ENCODE measurements at regions not wholly inside any gene's neighbourhood (a gene's known extent, or its start where the extent isn't known, plus 50 kb on each side); places are given as distances from the start of the nearest gene placed in this dataset.

DNA sequence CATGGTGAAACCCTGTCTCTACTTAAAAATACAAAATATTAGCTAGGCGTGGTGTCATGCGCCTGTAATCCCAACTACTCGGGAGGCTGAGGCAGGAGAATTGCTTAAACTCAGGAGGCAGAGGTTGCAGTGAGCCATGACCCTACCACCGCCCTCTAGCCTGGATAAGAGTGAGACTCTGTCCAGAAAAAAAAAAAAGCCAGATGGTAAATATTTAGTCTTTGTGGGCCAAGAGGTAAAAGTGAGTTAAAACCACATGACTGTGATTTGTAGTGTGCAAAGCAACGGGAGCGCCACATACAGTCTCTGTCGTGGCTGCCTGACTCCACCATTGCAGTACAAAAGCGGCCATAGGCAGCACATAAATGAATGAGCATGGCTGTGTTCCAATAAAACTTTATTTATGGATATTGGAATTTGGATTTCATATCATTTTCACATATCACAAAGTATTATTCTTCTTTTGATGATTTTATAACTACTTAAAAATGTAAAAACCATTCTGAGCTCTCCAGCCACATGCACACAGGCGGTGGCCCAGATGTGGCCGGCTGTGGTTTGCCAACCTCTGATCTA lies 51.8 kb upstream of the CASZ1 start:
- H3K36me3 Mint-ChIP-seq (ENCODE audit: low read depth) = no peaks in the 10 kb centered on the region
- H3K4me3 Mint-ChIP-seq = no peak overlapping the region
- peaks cover 12% of the 10 kb centered on the region for H3K27me3 Mint-ChIP-seq (ENCODE audit: low read depth)
- no peaks in the 10 kb centered on the region for H3K9me3 Mint-ChIP-seq
- H3K4me1 Mint-ChIP-seq (ENCODE audit: low read depth) = no peaks in the 10 kb centered on the region
- H3K27ac Mint-ChIP-seq = no peak overlapping the region
- DNase-seq (ENCODE audit: low spot score) = no peak

DNA sequence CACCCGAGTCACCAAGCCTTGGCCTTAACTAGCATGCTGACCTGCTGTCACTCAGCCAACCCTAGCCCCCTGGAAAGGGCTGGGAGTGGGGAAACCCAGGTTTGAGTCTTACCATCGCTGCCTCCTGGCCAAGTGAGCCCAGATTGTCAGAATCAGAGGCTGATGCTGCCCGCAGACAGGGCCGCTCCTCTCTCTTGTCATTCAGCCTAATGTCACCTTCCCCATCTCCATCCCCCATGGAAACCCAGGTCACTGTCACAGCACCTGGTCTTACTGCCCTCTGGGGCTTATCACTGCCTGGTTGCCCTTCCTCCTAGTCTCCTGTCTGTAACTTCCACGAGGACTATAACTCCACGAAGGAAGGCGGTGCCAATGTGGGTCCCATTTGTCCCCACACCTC lies 53.6 kb upstream of the CASZ1 start:
- Mint-ChIP-seq H3K36me3 (ENCODE audit: low read depth) (no peaks in the 10 kb centered on the region), H3K9me3 (no peaks in the 10 kb centered on the region), H3K4me3 (no peak overlapping the region), H3K4me1 (ENCODE audit: low read depth) (no peaks in the 10 kb centered on the region), H3K27me3 (ENCODE audit: low read depth) (peaks cover 7% of the 10 kb centered on the region), H3K27ac (no peak overlapping the region)
- DNase-seq (ENCODE audit: low spot score) = no peak

DNA sequence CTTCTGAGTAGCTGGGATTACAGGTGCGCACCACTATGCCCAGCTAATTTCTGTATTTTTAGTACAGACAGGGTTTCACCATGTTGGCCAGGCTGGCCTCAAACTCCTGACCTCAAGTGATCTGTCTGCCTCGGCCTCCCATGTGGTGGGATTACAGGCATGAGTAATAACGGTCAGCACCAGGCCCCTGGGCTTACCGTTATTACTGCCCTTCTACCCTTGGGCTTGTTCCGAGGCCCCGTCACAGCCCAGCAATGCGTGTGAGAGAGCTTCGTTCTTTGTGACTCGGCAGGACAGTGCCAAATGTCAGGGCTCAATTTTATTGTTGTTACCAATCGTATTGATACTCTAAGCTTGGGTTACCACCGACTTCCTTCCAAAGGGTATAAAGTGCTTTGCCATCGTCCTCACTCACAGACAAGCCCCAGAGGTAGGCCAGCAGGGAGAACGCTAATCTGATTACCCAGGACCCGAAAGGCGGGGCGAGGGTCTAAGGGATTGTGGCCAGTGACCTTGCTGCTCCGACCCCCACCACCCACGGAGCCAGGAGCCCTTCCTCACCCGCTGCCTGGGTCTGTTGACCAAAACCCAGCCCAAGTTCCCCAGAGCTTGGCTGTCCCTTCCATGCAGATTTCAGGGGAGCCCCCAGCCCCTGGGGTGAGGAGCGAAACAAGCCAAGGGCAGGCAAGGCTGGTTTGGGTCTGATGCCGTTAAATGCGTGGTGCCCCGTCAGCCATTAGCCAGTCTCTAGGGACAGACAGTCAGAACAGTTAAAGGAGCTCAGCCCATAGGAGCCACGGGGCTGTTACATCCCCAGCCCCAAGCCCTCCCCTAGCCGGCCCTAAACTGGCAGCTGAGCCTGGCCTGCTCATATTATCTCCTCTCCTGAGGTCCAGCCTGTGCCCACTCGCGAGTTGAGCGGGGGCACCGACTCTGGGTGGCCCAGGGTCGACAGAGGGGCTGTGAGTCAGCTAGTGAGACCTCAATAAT lies 54.9 kb upstream of the CASZ1 start:
- H3K4me1 Mint-ChIP-seq (ENCODE audit: low read depth) = no peaks in the 10 kb centered on the region
- DNase-seq (ENCODE audit: low spot score) = no peak
- H3K27me3 Mint-ChIP-seq (ENCODE audit: low read depth) = no peaks in the 10 kb centered on the region
- H3K4me3 Mint-ChIP-seq = no peak overlapping the region
- H3K9me3 Mint-ChIP-seq = no peaks in the 10 kb centered on the region
- H3K27ac Mint-ChIP-seq = no peak overlapping the region
- H3K36me3 Mint-ChIP-seq (ENCODE audit: low read depth) = no peaks in the 10 kb centered on the region

GRCh38 chr1:10852018-10852417 lies 55.6 kb upstream of the CASZ1 start:
- Mint-ChIP-seq H3K27ac (no peak overlapping the region), H3K4me3 (no peak overlapping the region), H3K36me3 (ENCODE audit: low read depth) (no peaks in the 10 kb centered on the region), H3K4me1 (ENCODE audit: low read depth) (no peaks in the 10 kb centered on the region), H3K9me3 (no peaks in the 10 kb centered on the region), H3K27me3 (ENCODE audit: low read depth) (no peaks in the 10 kb centered on the region)
- DNase-seq (ENCODE audit: low spot score) = no peak

GRCh38 chr1:10852486-10852885 lies 56.0 kb upstream of the CASZ1 start:
- Mint-ChIP-seq H3K27me3 (ENCODE audit: low read depth) (no peaks in the 10 kb centered on the region), H3K9me3 (no peaks in the 10 kb centered on the region), H3K4me3 (no peak overlapping the region), H3K27ac (no peak overlapping the region), H3K36me3 (ENCODE audit: low read depth) (no peaks in the 10 kb centered on the region), H3K4me1 (ENCODE audit: low read depth) (no peaks in the 10 kb centered on the region)
- DNase-seq (ENCODE audit: low spot score) = no peak

GRCh38 chr1:10852998-10853520 lies 56.6 kb upstream of the CASZ1 start:
- DNase-seq (ENCODE audit: low spot score) = no peak
- H3K36me3 Mint-ChIP-seq (ENCODE audit: low read depth) = no peaks in the 10 kb centered on the region
- H3K9me3 Mint-ChIP-seq = no peaks in the 10 kb centered on the region
- H3K4me3 Mint-ChIP-seq = no peak overlapping the region
- H3K4me1 Mint-ChIP-seq (ENCODE audit: low read depth) = no peaks in the 10 kb centered on the region
- H3K27me3 Mint-ChIP-seq (ENCODE audit: low read depth) = no peaks in the 10 kb centered on the region
- no peak overlapping the region for H3K27ac Mint-ChIP-seq

DNA sequence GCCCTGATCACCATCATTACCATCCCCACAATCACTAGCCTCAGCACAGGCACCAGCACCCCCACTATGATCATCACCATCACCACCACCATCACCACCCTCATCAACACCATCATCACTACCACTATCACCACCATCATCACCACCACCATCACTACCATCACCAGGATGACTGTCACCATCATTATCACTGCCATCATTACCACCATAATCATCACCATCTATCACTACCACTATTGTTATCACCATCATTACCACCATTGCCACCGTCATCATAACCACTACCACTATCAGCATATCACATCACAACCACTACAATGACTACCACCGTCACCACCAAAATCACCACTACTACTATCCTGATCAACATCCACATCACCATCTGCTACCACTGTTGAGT lies 57.3 kb upstream of the CASZ1 start:
- DNase-seq (ENCODE audit: low spot score) = no peak
- no peaks in the 10 kb centered on the region for H3K27me3 Mint-ChIP-seq (ENCODE audit: low read depth)
- no peaks in the 10 kb centered on the region for H3K9me3 Mint-ChIP-seq
- H3K4me1 Mint-ChIP-seq (ENCODE audit: low read depth) = no peaks in the 10 kb centered on the region
- no peaks in the 10 kb centered on the region for H3K36me3 Mint-ChIP-seq (ENCODE audit: low read depth)
- H3K27ac Mint-ChIP-seq = no peak overlapping the region
- H3K4me3 Mint-ChIP-seq = no peak overlapping the region

DNA sequence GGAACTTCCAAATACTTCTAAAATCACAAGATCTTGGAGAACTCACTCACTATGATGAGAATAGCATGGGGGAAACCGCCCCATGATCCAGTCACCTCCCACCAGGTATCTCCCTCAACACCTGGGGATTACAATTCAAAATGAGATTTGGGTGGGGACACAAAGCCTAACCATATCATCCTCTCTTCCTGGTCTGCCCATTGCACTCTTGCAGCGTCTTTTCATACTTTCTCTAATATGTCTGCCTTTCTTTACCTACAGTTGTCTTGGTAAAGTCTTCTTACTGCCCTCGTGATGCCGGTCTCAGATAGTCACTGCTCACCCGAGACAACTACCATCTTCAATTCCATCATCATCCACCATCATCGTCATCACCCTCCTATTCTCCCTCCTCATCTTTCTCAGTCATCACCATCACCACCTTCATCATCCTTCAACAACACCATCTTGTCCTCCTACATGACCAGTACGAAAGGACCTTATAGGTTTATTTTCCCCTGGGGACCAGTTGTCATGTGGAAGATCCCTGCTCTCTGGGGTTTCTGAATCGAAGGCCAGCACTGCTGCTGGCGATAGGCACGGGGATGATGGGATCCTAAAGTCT lies 58.5 kb upstream of the CASZ1 start:
- Mint-ChIP-seq H3K4me3 (no peak overlapping the region), H3K36me3 (ENCODE audit: low read depth) (no peaks in the 10 kb centered on the region), H3K4me1 (ENCODE audit: low read depth) (no peaks in the 10 kb centered on the region), H3K27me3 (ENCODE audit: low read depth) (peaks cover 2% of the 10 kb centered on the region), H3K27ac (no peak overlapping the region), H3K9me3 (no peaks in the 10 kb centered on the region)
- DNase-seq (ENCODE audit: low spot score) = no peak

- Mint-ChIP-seq H3K36me3 (ENCODE audit: low read depth) (no peaks in the 10 kb centered on the region), H3K27ac (no peak overlapping the region), H3K9me3 (no peaks in the 10 kb centered on the region), H3K27me3 (ENCODE audit: low read depth) (peaks cover 13% of the 10 kb centered on the region), H3K4me3 (no peak overlapping the region), H3K4me1 (ENCODE audit: low read depth) (no peaks in the 10 kb centered on the region)
- no peak for DNase-seq (ENCODE audit: low spot score)
Observed at GRCh38 chr1:10856176-10856683, 59.8 kb upstream of the CASZ1 start.

DNA sequence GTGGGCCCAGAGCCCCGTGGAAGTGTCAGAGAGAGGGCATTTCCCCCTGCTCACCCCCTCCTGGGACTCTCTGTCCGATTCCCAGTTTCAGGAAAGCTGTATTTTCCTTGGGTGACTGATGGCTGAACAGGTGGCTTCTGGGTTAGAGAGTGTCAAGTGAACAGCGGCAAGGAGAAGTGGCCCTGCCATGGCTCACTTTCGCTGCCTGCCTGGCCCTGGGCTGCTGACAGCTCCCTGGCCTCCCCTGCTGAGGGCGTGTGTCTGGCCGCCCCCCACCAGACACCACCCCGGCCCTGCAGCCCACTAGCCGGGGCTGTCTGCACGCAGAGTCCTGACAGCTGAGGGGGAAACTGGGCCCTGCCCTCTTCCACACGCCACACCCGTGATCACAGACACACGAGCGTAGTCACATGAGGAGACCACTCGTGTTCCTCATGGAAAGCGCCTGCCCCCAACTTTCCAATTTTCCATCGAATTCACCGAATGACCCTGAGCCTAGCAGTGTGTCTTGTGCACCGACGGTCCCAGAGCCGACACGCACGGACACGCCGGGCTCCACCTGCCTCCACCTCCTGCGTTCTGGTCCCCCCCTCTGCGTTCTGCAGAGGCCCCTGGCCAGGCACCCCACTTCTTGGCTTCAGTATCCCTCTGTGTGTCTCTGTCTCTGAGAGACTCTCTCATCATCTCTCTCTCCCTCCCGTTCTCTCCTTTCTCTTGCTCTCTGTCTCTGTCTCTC lies 60.6 kb upstream of the CASZ1 start:
- no peaks in the 10 kb centered on the region for H3K4me1 Mint-ChIP-seq (ENCODE audit: low read depth)
- H3K9me3 Mint-ChIP-seq = no peaks in the 10 kb centered on the region
- no peak for DNase-seq (ENCODE audit: low spot score)
- no peaks in the 10 kb centered on the region for H3K36me3 Mint-ChIP-seq (ENCODE audit: low read depth)
- no peak overlapping the region for H3K4me3 Mint-ChIP-seq
- no peak overlapping the region for H3K27ac Mint-ChIP-seq
- H3K27me3 Mint-ChIP-seq (ENCODE audit: low read depth) = peaks cover 13% of the 10 kb centered on the region

- H3K36me3 Mint-ChIP-seq (ENCODE audit: low read depth) = no peaks in the 10 kb centered on the region
Observed at GRCh38 chr1:10857687-10858086, 61.2 kb upstream of the CASZ1 start.

GRCh38 chr1:10860218-10860617 lies 63.8 kb upstream of the CASZ1 start:
- peaks cover 38% of the 10 kb centered on the region for H3K27me3 Mint-ChIP-seq (ENCODE audit: low read depth)
- H3K4me1 Mint-ChIP-seq (ENCODE audit: low read depth) = no peaks in the 10 kb centered on the region
- no peak overlapping the region for H3K27ac Mint-ChIP-seq
- no peak for DNase-seq (ENCODE audit: low spot score)
- H3K36me3 Mint-ChIP-seq (ENCODE audit: low read depth) = no peaks in the 10 kb centered on the region
- H3K4me3 Mint-ChIP-seq = no peak overlapping the region
- H3K9me3 Mint-ChIP-seq = no peaks in the 10 kb centered on the region

More at GRCh38 chr1:10857687-10858086, 61.2 kb upstream of the CASZ1 start:
- Mint-ChIP-seq H3K27ac (no peak overlapping the region), H3K27me3 (ENCODE audit: low read depth) (peaks cover 15% of the 10 kb centered on the region), H3K4me3 (no peak overlapping the region), H3K4me1 (ENCODE audit: low read depth) (no peaks in the 10 kb centered on the region), H3K9me3 (no peaks in the 10 kb centered on the region)
- DNase-seq (ENCODE audit: low spot score) = no peak

- no peaks in the 10 kb centered on the region for H3K36me3 Mint-ChIP-seq (ENCODE audit: low read depth)
- no peaks in the 10 kb centered on the region for H3K9me3 Mint-ChIP-seq
- H3K27ac Mint-ChIP-seq = no peak overlapping the region
- no peak overlapping the region for H3K4me3 Mint-ChIP-seq
- peaks cover 43% of the 10 kb centered on the region for H3K27me3 Mint-ChIP-seq (ENCODE audit: low read depth)
- H3K4me1 Mint-ChIP-seq (ENCODE audit: low read depth) = no peaks in the 10 kb centered on the region
- DNase-seq (ENCODE audit: low spot score) = no peak
Observed at GRCh38 chr1:10860682-10861081, 64.2 kb upstream of the CASZ1 start.
